Neural progenitor cell (in vitro differentiated cells): ENCODE measurements at regions not wholly inside any gene's neighbourhood (a gene's known extent, or its start where the extent isn't known, plus 50 kb on each side); places are given as distances from the start of the nearest gene placed in this dataset.
A peak's percentile ranks its signal among the peaks of the same experiment; 100 is the strongest.

Source experiments
- DNase-seq: peaks from one replicate; pipeline ENCODE4 v3.0.0-alpha.2; 2016; ENCODE audit warnings: low spot score
- H2AFZ ChIP-seq: fragments of 200-600 bp; sonication (generic); replicated peaks from 2 replicates; pipeline ENCODE4 v1.6.1; 2016; ENCODE audit warnings: antibody characterized with exemption
- H3F3A ChIP-seq: fragments of 200-600 bp; sonication (generic); 2 replicates; pipeline ENCODE4 v1.6.1; 2016; ENCODE audit warnings: antibody characterized with exemption, low read depth
- H3K27ac ChIP-seq: fragments of 200-600 bp; sonication (generic); 2 replicates; pipeline ENCODE4 v1.5.1; 2016; ENCODE audit warnings: mild to moderate bottlenecking
- H3K27me3 ChIP-seq: fragments of 200-600 bp; sonication (generic); 2 replicates; pipeline ENCODE4 v1.6.1; 2016; ENCODE audit warnings: mild to moderate bottlenecking, moderate library complexity
- H3K36me3 ChIP-seq: fragments of 200-600 bp; sonication (generic); 2 replicates; pipeline ENCODE4 v1.5.1; 2016
- H3K4me1 ChIP-seq: fragments of 200-600 bp; sonication (generic); 2 replicates; pipeline ENCODE4 v1.6.1; 2016; ENCODE audit warnings: mixed run types
- H3K4me2 ChIP-seq: fragments of 200-600 bp; sonication (generic); 2 replicates; pipeline ENCODE4 v1.6.1; 2016
- H3K4me3 ChIP-seq: fragments of 200-600 bp; sonication (generic); 2 replicates; pipeline ENCODE4 v1.5.1; 2016
- H3K79me2 ChIP-seq: fragments of 200-600 bp; sonication (generic); 2 replicates; pipeline ENCODE4 v1.6.1; 2016; ENCODE audit warnings: low read depth
- H3K9ac ChIP-seq: fragments of 200-600 bp; sonication (generic); 2 replicates; pipeline ENCODE4 v1.6.1; 2016
- H3K9me3 ChIP-seq: fragments of 200-600 bp; sonication (generic); 2 replicates; pipeline ENCODE4 v1.5.1; 2016; ENCODE audit warnings: low read depth
- H4K20me1 ChIP-seq: fragments of 200-600 bp; sonication (generic); 2 replicates; pipeline ENCODE4 v1.6.1; 2016; ENCODE audit warnings: low read depth
- H3K27ac Mint-ChIP-seq: 3 replicates; pipeline ENCODE4 v1.8.0; 2021; ENCODE audit warnings: mixed read lengths
- H3K27me3 Mint-ChIP-seq: 2 replicates; pipeline ENCODE4 v1.8.0; 2022; ENCODE audit warnings: low read depth, mild to moderate bottlenecking, inconsistent platforms, moderate library complexity, mixed read lengths; ENCODE audit not compliant: insufficient read depth
- H3K36me3 Mint-ChIP-seq: 3 replicates; pipeline ENCODE4 v1.8.0; 2021; ENCODE audit warnings: mixed read lengths
- H3K4me1 Mint-ChIP-seq: 3 replicates; pipeline ENCODE4 v1.8.0; 2021; ENCODE audit warnings: mixed read lengths
- H3K4me3 Mint-ChIP-seq: 3 replicates; pipeline ENCODE4 v1.8.0; 2021; ENCODE audit warnings: mild to moderate bottlenecking, moderate library complexity, mixed read lengths
- H3K9me3 Mint-ChIP-seq: 3 replicates; pipeline ENCODE4 v1.8.0; 2020; ENCODE audit warnings: mixed read lengths
- EZH2 ChIP-seq: fragments of 200-600 bp; sonication (generic); IDR thresholded peaks from 2 replicates; pipeline ENCODE4 v1.6.1; 2017; ENCODE audit warnings: antibody characterized with exemption, mild to moderate bottlenecking, moderate library complexity
- EZH2phosphoT487 ChIP-seq: fragments of 200-600 bp; sonication (generic); IDR thresholded peaks from 2 replicates; pipeline ENCODE4 v1.6.1; 2017; ENCODE audit warnings: antibody characterized with exemption
- TF ChIP-seq, protein P1 (sequence below): fragments of 200-600 bp; sonication (generic); IDR thresholded peaks from 2 replicates; pipeline ENCODE4 v1.5.1; 2017; ENCODE audit warnings: antibody characterized with exemption, mild to moderate bottlenecking

DNA sequence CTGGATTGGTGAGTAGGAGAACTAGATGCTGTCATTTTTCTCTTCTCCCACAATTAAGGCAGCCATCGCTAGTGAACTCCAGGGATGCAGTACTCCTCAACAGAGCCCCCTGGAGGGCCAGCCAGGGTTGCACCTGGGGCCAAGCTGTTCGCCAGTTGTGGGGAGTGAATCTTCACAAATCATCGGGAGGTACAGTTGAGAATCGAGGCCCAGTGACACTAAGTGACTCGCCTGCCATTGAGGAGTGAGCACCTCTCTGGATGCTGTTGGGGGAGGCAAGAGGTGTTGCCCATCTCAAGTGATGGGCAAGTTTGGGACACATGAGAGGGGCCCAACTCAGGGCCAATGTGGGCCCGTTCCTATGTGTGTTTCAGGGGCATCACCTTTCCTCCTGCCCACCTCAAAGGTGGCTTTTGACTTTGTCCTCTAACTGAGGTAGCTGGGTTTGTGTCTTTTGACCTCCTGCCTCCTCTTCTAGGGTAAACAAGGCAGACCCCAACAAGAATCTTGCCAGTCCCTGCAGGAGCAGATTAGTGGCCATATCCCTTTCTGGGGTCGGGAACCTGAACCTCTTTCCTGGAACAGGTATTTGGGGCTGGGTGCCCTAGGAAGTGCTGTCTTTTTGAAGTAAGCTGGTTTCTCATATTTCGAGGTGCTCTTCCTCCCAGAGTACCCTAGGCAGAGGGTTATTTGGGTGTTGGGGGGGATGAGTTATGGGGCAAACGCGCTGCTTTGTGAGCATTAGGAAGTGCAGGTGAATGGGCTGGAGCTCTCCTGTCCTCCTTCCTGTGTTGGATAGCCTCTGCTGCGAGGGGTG is 181.2 kb downstream of the MACROH2A1 start:
- no peaks in the 10 kb centered on the region for H3K36me3 ChIP-seq
- TF ChIP-seq EZH2 = no peak
- TF ChIP-seq, protein P1, sequence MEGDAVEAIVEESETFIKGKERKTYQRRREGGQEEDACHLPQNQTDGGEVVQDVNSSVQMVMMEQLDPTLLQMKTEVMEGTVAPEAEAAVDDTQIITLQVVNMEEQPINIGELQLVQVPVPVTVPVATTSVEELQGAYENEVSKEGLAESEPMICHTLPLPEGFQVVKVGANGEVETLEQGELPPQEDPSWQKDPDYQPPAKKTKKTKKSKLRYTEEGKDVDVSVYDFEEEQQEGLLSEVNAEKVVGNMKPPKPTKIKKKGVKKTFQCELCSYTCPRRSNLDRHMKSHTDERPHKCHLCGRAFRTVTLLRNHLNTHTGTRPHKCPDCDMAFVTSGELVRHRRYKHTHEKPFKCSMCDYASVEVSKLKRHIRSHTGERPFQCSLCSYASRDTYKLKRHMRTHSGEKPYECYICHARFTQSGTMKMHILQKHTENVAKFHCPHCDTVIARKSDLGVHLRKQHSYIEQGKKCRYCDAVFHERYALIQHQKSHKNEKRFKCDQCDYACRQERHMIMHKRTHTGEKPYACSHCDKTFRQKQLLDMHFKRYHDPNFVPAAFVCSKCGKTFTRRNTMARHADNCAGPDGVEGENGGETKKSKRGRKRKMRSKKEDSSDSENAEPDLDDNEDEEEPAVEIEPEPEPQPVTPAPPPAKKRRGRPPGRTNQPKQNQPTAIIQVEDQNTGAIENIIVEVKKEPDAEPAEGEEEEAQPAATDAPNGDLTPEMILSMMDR = peak; percentile 30
- DNase-seq = peak; percentile 17
- no peaks in the 10 kb centered on the region for H4K20me1 ChIP-seq
- H3K4me1 ChIP-seq = peaks cover 24% of the 10 kb centered on the region
- Mint-ChIP-seq H3K9me3 (no peaks in the 10 kb centered on the region), H3K36me3 (no peaks in the 10 kb centered on the region), H3K4me1 (peaks cover 29% of the 10 kb centered on the region), H3K27ac (no peak overlapping the region), H3K4me3 (no peak overlapping the region), H3K27me3 (peaks cover 9% of the 10 kb centered on the region)
- no peak overlapping the region for H3K9ac ChIP-seq
- no peak overlapping the region for H3K4me3 ChIP-seq
- H3K79me2 ChIP-seq = no peaks in the 10 kb centered on the region
- no peak overlapping the region for H2AFZ ChIP-seq
- peak overlapping the region; percentile 2 for H3K4me2 ChIP-seq
- no peaks in the 10 kb centered on the region for H3K9me3 ChIP-seq
- peaks cover 17% of the 10 kb centered on the region for H3F3A ChIP-seq
- no peaks in the 10 kb centered on the region for H3K27me3 ChIP-seq
- H3K27ac ChIP-seq = no peak overlapping the region

- Mint-ChIP-seq H3K36me3 (no peaks in the 10 kb centered on the region), H3K4me1 (peaks cover 30% of the 10 kb centered on the region), H3K4me3 (no peak overlapping the region), H3K27me3 (peaks cover 12% of the 10 kb centered on the region), H3K9me3 (no peaks in the 10 kb centered on the region), H3K27ac (no peak overlapping the region)
- no peak overlapping the region for H3K9ac ChIP-seq
- H3K4me1 ChIP-seq = peaks cover 24% of the 10 kb centered on the region
- H2AFZ ChIP-seq = no peak overlapping the region
- no peaks in the 10 kb centered on the region for H4K20me1 ChIP-seq
- H3K9me3 ChIP-seq = no peaks in the 10 kb centered on the region
- H3K4me3 ChIP-seq = no peak overlapping the region
- TF ChIP-seq EZH2 (no peak), EZH2phosphoT487 (no peak)
- TF ChIP-seq, protein P1 = no peak
- H3F3A ChIP-seq = peaks cover 17% of the 10 kb centered on the region
- no peaks in the 10 kb centered on the region for H3K79me2 ChIP-seq
- H3K27ac ChIP-seq = no peak overlapping the region
- peak; percentile 28 for DNase-seq
- no peaks in the 10 kb centered on the region for H3K27me3 ChIP-seq
- peak overlapping the region; percentile 44 for H3K4me2 ChIP-seq
- no peaks in the 10 kb centered on the region for H3K36me3 ChIP-seq
Observed at GRCh38 chr5:135216471-135217343, 182.3 kb downstream of the MACROH2A1 start.

DNA sequence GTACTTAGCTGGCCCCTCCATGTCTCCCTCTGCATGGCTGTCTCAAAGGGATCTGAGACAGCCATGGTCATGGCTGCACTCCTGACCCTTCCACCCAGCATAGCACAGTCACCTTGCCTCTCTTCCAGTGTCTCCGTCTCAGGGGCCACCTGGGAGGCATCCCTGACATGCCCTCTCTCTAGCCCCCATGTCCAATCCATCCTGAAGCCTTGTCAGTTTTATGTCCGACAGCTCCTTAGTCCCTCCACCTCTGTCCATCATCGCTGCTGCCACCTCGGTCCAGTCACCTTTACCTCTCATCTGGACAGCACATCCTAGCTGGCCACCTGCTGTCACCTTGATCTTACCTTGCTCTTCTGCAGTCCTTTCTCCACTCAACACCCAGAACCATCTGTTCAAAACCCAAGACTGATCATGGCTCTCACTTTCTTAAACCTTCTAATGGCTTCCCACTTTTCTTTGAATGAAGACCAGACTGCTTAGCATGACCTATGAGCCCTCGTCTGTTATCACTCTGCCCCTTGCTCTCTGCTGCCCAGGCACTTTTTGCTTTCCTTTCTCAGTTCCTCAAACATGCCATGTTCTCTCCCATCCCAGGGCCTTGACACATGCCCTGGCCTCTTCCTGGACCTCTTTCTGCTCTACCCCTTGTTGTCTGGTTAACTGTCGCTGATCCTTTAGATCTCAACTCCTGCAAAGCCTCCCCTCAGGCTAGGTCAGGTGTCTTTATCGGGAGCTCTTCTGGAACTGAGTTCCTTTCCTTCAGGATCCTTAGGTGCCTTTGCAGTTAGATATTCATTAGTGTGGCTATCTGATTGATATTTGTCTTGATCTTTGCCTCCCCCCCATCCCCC is 181.8 kb upstream of the PITX1 start:
- Mint-ChIP-seq H3K4me1 (peaks cover 33% of the 10 kb centered on the region), H3K27me3 (peaks cover 14% of the 10 kb centered on the region), H3K36me3 (no peaks in the 10 kb centered on the region), H3K27ac (no peak overlapping the region), H3K4me3 (no peak overlapping the region), H3K9me3 (no peaks in the 10 kb centered on the region)
- Histone ChIP-seq H3F3A (peaks cover 17% of the 10 kb centered on the region), H3K4me2 (no peak overlapping the region), H3K9me3 (no peaks in the 10 kb centered on the region), H3K36me3 (no peaks in the 10 kb centered on the region), H3K27me3 (no peaks in the 10 kb centered on the region), H3K4me1 (peaks cover 24% of the 10 kb centered on the region), H2AFZ (no peak overlapping the region), H3K9ac (no peak overlapping the region), H3K79me2 (no peaks in the 10 kb centered on the region), H3K27ac (no peak overlapping the region), H3K4me3 (no peak overlapping the region), H4K20me1 (no peaks in the 10 kb centered on the region)
- TF ChIP-seq EZH2 (no peak), EZH2phosphoT487 (no peak)
- DNase-seq = no peak
